ENCODE measurements at regions not wholly inside any gene's neighbourhood (a gene's known extent, or its start where the extent isn't known, plus 50 kb on each side); places are given as distances from the start of the nearest gene placed in this dataset.

- TF ChIP-seq CTCF (conservative IDR thresholded peaks at IDR 0.05 in 1 of 2, IDR thresholded peaks at IDR 0.05 in 1 of 2; ENCODE audit: extremely low read depth in 1 of 2, insufficient read depth in 1 of 2, low read depth in 1 of 2, low read length in 2 of 2) (no peak), EZH2 (IDR thresholded peaks at IDR 0.05; ENCODE audit: borderline replicate concordance, low read length) (no peak)
These were observed 232.9 kb downstream of the BUD13 start for GRCh38 chr11:116539836-116540418.

All from mammary epithelial cell (primary cell).